ENCODE measurements at regions not wholly inside any gene's neighbourhood (a gene's known extent, or its start where the extent isn't known, plus 50 kb on each side); places are given as distances from the start of the nearest gene placed in this dataset.

- no peak for DNase-seq
Observed at GRCh38 chr2:71935262-71935848, 212.3 kb downstream of the CYP26B1 start.

DNA sequence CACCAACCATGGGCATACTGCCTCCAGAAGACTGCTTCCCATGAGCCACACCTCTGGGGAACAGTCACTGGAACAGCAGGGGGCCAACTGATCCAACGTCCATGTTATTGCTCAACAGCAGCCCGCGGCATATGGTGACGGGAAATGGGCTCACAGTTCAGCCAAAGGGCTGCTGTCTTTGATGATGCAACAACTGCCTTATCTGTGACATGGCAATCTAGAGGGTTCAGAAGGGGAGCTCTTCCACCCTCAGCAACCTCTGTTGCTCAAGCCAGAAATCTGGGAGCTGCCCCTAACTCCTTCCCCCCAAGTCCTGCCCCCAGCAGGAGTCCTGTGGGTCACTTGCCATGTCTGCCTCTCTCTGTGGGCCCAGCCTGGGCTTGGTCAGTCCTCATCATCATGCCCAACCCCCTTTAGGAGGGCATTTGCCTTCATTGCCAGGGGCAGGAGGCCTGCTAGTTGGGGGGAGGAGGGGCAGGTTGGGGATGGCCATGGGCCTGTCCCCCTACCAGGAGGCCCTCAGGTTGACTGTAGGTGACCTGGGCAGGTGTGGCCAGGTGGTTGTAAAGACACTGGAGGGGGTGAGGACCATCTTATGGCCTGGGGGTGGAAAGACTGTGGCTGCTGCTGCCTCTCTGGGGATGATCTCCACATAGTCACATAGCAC, 212.9 kb downstream of the CYP26B1 start:
- no peak for DNase-seq

- no peak for DNase-seq
Observed at GRCh38 chr2:71934320-71934593, 213.4 kb downstream of the CYP26B1 start.

GRCh38 chr2:71933467-71934319, 214.0 kb downstream of the CYP26B1 start:
- DNase-seq, result no peak

DNA sequence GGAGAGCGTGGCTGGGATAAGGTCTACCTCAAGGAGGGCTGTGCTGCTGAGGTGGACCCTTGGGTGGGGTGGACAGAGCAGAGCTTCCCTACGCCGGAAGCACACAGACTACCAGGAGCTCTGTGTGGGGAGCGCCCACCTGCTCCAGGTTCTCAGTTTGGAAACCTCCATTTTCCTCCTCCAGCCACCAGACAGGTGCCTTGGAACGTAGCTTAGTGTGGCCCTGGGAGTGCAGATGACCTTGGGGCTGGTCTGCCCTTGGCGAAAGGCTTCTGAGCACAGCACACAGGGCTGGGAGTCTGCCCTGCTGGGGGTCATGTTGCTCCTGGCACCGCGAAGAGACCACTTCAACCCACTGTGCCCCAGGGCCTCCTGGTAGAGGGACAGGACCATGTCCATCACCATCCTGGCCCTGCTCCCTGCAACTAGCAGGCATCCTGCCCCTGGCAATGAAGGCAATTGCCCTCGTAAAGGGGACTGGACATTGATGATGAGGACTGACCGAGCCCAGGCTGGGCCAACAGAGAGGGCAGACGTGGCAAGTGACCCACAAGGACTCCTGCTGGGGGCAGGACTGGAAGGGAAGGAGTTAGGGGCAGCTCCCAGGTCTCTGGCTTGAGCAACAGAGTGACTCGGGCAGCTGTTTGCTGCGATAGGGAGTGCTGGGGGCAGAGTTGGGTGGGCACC, 214.7 kb downstream of the CYP26B1 start:
- DNase-seq, result no peak

- no peak for DNase-seq
Observed at GRCh38 chr2:71932037-71932779, 215.5 kb downstream of the CYP26B1 start.

GRCh38 chr2:71930049-71930681, 217.5 kb downstream of the CYP26B1 start:
- DNase-seq, result no peak

DNA sequence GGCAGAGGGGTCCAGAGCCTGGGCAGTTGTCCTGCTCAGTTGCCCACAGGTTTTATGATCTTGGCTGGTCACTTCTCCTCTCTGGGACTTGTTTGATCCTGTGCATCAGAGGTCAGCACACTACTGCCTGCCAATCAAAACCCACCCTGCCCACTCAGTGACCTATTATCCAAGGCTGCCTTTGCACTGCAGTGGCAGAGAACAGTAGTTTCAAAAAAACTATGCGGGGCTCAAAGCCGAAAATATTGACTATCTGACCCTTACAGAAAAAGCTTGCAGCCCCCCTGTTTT, 218.2 kb downstream of the CYP26B1 start:
- DNase-seq, result no peak

GRCh38 chr2:71928734-71929481, 218.8 kb downstream of the CYP26B1 start:
- no peak for DNase-seq

DNA sequence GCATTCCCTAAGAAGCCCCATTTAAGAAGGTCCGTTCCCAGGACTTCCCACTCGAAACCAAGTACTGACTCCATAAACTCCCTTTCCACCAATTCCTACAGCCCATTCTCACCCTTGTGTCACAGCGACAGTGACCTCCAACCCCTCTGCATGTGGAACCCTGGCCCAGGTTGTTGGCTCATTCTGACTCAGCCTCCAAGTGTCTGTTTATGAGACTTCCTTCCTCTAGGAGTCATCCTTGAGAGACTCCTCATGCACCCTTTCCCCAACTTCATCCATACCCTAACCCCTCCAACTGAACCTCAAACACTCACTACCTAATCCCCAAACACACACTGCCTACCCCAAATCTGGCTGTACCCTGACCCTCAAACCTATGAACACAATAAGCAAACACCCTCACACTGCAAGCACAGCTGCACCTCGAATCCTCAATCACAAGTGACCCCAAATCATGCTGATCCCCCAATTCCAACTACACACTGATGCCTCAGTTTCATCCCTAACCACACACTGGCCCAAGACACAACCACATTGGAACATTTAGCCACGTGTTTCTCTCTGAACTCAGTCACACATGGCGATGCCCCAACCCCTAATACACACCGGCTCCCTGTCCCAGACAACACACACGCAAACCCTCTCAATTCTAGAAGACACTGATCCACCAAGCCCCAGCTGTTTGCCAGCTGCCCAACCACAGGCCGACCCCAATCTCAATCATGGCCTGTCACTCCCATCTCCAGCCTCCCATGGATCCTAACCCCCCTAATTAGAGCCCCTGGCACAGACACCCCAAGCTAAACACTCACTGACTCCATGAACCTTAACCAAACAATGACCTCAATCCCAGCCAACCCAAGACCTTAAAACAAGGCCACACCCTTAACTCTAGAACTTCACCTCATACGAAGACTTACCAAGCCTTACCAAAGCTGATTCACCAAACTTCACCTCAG, 219.6 kb downstream of the CYP26B1 start:
- DNase-seq, result no peak

DNA sequence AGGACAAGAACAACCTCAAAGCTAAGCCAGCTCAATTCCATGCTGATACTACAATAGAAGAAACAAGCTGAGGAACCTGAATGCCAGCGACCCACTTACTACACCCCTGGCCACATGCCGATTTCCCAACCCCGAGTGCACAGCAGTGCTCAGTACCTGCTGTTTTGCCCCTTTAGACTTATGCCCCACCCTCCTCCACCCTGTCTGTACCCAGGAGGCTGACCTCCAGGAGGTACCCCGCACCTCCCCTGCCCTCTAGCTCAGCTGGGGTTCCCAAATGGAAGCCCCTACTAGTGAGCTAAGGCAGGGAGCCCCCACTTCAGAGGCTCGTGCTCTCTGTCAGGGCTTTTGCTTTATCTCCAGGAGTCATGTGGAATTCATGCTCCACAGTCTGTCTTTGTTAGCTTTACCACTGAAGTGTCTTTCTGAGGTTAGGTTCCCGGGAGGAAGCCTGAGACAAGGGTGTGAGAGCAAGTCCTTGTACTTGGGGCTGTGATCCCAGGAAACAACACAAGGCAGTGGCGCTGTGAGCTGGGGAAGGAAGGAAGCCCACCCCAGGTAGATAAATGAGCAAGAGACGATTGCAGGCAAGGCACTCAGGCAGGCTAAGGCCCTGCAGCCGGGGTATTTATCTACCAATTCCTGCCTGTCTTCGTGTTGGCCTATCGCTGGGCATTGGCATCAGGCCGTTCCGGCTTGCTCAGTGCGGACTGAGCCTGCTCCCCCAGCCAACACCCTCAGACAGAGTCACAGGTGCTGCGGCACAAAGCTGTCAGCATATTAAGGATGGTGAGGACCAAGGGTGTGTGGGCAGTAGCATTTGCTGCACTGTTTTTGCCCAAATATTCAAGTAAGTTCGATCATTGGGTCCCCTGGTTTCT, 220.5 kb downstream of the CYP26B1 start:
- DNase-seq, result no peak

- DNase-seq, result no peak
Observed at GRCh38 chr2:71926089-71926447, 221.6 kb downstream of the CYP26B1 start.

GRCh38 chr2:71925268-71926088, 222.2 kb downstream of the CYP26B1 start:
- no peak for DNase-seq

DNA sequence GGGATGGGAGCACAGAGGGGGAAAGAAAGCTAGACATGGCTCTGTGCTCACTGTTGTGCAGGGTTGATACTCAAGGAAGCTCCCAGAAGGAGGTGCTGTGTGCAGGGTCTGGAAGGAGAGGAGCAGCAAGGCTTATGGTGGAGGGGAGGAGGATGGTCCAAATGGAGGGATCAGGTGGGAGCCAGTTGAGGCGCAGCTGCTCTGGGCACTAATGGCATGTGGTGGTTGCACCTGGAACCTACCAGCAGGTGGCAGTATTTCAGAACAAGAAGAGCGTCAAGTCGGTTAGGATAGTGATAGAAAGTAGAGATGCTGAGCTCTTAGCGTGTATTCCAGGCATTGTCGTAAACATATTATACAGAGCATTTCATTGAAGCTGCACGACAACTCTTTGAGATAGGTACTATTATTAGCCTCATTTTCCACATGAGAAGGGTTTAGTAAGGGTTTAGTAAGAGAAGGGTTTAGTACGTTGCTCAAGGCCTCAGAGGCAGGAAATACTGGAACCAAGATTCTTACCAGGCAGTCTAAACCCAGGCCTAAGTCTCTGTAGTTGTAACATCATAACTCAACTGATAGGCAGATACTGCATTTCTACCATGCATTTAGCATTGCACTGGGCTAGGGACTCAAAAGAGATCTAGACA, 223.7 kb downstream of the CYP26B1 start:
- peak; percentile 35 to 62 for DNase-seq

- DNase-seq, result no peak
Observed at GRCh38 chr2:71923143-71923525, 224.5 kb downstream of the CYP26B1 start.

DNA sequence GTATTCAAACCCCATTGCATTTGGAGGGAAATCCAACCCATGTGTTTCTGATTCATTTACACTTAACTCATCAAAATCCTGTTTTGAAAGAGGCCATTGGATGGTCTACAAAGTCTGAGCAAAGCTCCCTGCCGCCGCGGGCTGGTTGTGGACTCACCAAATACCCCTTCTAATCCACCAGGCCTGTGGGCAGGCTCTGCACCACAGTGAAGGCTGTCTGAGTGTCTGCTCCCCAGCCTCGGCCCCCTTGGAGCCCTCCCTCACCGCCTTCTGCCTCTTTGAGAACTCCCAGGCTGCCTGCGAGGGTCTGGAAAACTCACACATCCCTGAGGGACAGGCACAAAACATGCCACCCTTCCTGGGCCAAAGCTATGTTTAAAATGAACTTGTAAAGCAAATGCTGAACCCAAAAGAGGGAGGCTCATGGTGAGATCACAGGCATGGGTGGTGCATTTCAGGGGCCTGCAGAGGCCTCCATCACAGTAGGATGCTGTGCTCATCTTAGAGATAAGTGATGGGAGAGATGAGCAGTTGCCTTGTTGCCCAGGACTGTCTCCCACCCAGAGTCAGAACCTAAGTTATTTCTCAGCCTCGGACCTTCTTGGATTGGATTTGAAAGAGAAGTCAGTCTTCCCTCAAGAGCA, 225.0 kb downstream of the CYP26B1 start:
- DNase-seq, result no peak

- no peak for DNase-seq
Observed at GRCh38 chr2:71922091-71922490, 225.6 kb downstream of the CYP26B1 start.

GRCh38 chr2:71920819-71921218, 226.8 kb downstream of the CYP26B1 start:
- DNase-seq, result peak; percentile 10 to 13
